ENCODE measurements at regions not wholly inside any gene's neighbourhood (a gene's known extent, or its start where the extent isn't known, plus 50 kb on each side); places are given as distances from the start of the nearest gene placed in this dataset.
"Not testable (repeated sequence)": the region's sequence is repeated elsewhere in the genome, so short reads cannot be mapped to it uniquely, and the experiment has no call there.

GRCh38 chr9:29176231-29176630 is 1603.0 kb upstream of the C9orf72 start:
- FAIRE-seq: no peak
- DNase-seq (ENCODE audit: insufficient read length, low spot score): no peak

- no peak for FAIRE-seq
These were observed 1603.5 kb upstream of the C9orf72 start for GRCh38 chr9:29176786-29177185.

GRCh38 chr9:29183971-29184370 is 1610.7 kb upstream of the C9orf72 start:
- FAIRE-seq (no peak), DNase-seq (ENCODE audit: insufficient read length, low spot score) (no peak)

More at GRCh38 chr9:29176786-29177185, 1603.5 kb upstream of the C9orf72 start:
- no peak for DNase-seq (ENCODE audit: insufficient read length, low spot score)

GRCh38 chr9:29188771-29189170 is 1615.5 kb upstream of the C9orf72 start:
- not testable (repeated sequence) for DNase-seq (ENCODE audit: insufficient read length, low spot score); FAIRE-seq

GRCh38 chr9:29189221-29189620 is 1615.9 kb upstream of the C9orf72 start:
- not testable (repeated sequence) for FAIRE-seq; DNase-seq (ENCODE audit: insufficient read length, low spot score)

- DNase-seq (ENCODE audit: insufficient read length, low spot score) (no peak), FAIRE-seq (no peak)
These were observed 1625.6 kb upstream of the C9orf72 start for GRCh38 chr9:29198861-29199260.

GRCh38 chr9:29199975-29200374 is 1626.7 kb upstream of the C9orf72 start:
- FAIRE-seq (no peak), DNase-seq (ENCODE audit: insufficient read length, low spot score) (no peak)

GRCh38 chr9:29200650-29201049 is 1627.4 kb upstream of the C9orf72 start:
- DNase-seq (ENCODE audit: insufficient read length, low spot score) (no peak), FAIRE-seq (no peak)

- DNase-seq (ENCODE audit: insufficient read length, low spot score) (no peak), FAIRE-seq (no peak)
These were observed 1630.1 kb upstream of the C9orf72 start for GRCh38 chr9:29203244-29203930.

GRCh38 chr9:29208670-29209069 is 1635.4 kb upstream of the C9orf72 start:
- FAIRE-seq (no peak), DNase-seq (ENCODE audit: insufficient read length, low spot score) (no peak)

GRCh38 chr9:29209748-29210291 is 1636.5 kb upstream of the C9orf72 start:
- DNase-seq (ENCODE audit: insufficient read length, low spot score) (no peak), FAIRE-seq (no peak)

GRCh38 chr9:29211003-29211579 is 1637.8 kb upstream of the C9orf72 start:
- no peak for DNase-seq (ENCODE audit: insufficient read length, low spot score)

GRCh38 chr9:29211580-29212396 is 1638.5 kb upstream of the C9orf72 start:
- DNase-seq (ENCODE audit: insufficient read length, low spot score) (no peak), FAIRE-seq (no peak)

More at GRCh38 chr9:29211003-29211579, 1637.8 kb upstream of the C9orf72 start:
- FAIRE-seq: no peak

- FAIRE-seq (no peak), DNase-seq (ENCODE audit: insufficient read length, low spot score) (no peak)
These were observed 1639.4 kb upstream of the C9orf72 start for GRCh38 chr9:29212397-29213387.

GRCh38 chr9:29213417-29214153 is 1640.3 kb upstream of the C9orf72 start, which contains the start of gene LINGO2:
Gene LINGO2 (minus strand): TSS chr9:29213601.
- no peak for FAIRE-seq

GRCh38 chr9:29214154-29214689 is 1640.9 kb upstream of the C9orf72 start:
- DNase-seq (ENCODE audit: insufficient read length, low spot score): no peak

More at GRCh38 chr9:29213417-29214153, 1640.3 kb upstream of the C9orf72 start, which contains the start of gene LINGO2:
- no peak for DNase-seq (ENCODE audit: insufficient read length, low spot score)

GRCh38 chr9:29214690-29215253 is 1641.5 kb upstream of the C9orf72 start:
- DNase-seq (ENCODE audit: insufficient read length, low spot score) (no peak), FAIRE-seq (no peak)

More at GRCh38 chr9:29214154-29214689, 1640.9 kb upstream of the C9orf72 start:
- no peak for FAIRE-seq

- FAIRE-seq (no peak), DNase-seq (ENCODE audit: insufficient read length, low spot score) (no peak)
These were observed 1644.7 kb upstream of the C9orf72 start for GRCh38 chr9:29217966-29218365.

Data from HTR-8/SVneo (cell line).